Renal cortex interstitium (tissue), 11 donors: ENCODE measurements at regions not wholly inside any gene's neighbourhood (a gene's known extent, or its start where the extent isn't known, plus 50 kb on each side); places are given as distances from the start of the nearest gene placed in this dataset.

Source experiments
- DNase-seq, 11 donors: peaks; one replicate each; pipeline ENCODE4 v3.0.0-alpha.2; 2013; ENCODE audit warnings: low read depth in 9 of 11, low spot score in 4 of 11; ENCODE audit errors: extremely low read depth in 1 of 11

GRCh38 chr4:125084608-125085007, 230.1 kb upstream of the FAT4 start:
- DNase-seq = no peak

- DNase-seq = no peak
Measured at GRCh38 chr4:125082729-125083417, 231.9 kb upstream of the FAT4 start.

- no peak for DNase-seq
Measured at GRCh38 chr4:125072269-125072668, 242.5 kb upstream of the FAT4 start.

GRCh38 chr4:125070861-125071260, 243.9 kb upstream of the FAT4 start:
- DNase-seq = no peak

GRCh38 chr4:125062115-125063050, 252.4 kb upstream of the FAT4 start:
- no peak for DNase-seq

GRCh38 chr4:125060376-125060775, 254.4 kb upstream of the FAT4 start:
- no peak for DNase-seq

GRCh38 chr4:125049711-125050110, 265.0 kb upstream of the FAT4 start:
- no peak for DNase-seq

- no peak for DNase-seq
Measured at GRCh38 chr4:125045311-125045710, 269.4 kb upstream of the FAT4 start.

- DNase-seq = no peak
Measured at GRCh38 chr4:125044886-125045285, 269.9 kb upstream of the FAT4 start.

GRCh38 chr4:125043486-125043885, 271.3 kb upstream of the FAT4 start:
- no peak for DNase-seq

- no peak for DNase-seq
Measured at GRCh38 chr4:125042041-125042440, 272.7 kb upstream of the FAT4 start.

- DNase-seq = no peak
Measured at GRCh38 chr4:125041372-125041930, 273.3 kb upstream of the FAT4 start.

GRCh38 chr4:125039550-125039949, 275.2 kb upstream of the FAT4 start:
- DNase-seq = no peak

- no peak for DNase-seq
Measured at GRCh38 chr4:125022855-125023501, 291.8 kb upstream of the FAT4 start.

- DNase-seq = no peak
Measured at GRCh38 chr4:125021189-125021588, 293.6 kb upstream of the FAT4 start.

- no peak for DNase-seq
Measured at GRCh38 chr4:125020089-125021034, 294.4 kb upstream of the FAT4 start.

- peak in 9 of 11 donors; percentile 7 to 24 (median 14) for DNase-seq
Measured at GRCh38 chr4:125016892-125017299, 297.9 kb upstream of the FAT4 start.

- DNase-seq = no peak
Measured at GRCh38 chr4:125013891-125014290, 300.9 kb upstream of the FAT4 start.

- DNase-seq = no peak
Measured at GRCh38 chr4:125011646-125012045, 299.1 kb upstream of the ANKRD50 start.
